ENCODE measurements at regions not wholly inside any gene's neighbourhood (a gene's known extent, or its start where the extent isn't known, plus 50 kb on each side); places are given as distances from the start of the nearest gene placed in this dataset.

GRCh38 chr4:62145276-62145675, 945.1 kb downstream of the ADGRL3 start:
- no peak overlapping the region for H2AFZ ChIP-seq (ENCODE audit: control insufficient read depth, low read depth, low read length)
- POLR2A ChIA-PET = no interaction called here
- no peak overlapping the region for H3K4me3 ChIP-seq
- no peaks in the 10 kb centered on the region for H3K36me3 ChIP-seq (ENCODE audit: control insufficient read depth in 2 of 2, insufficient read depth in 2 of 2, low read length in 1 of 2)
- no peaks in the 10 kb centered on the region for H3K9me3 ChIP-seq (replicated peaks; ENCODE audit: control insufficient read depth, insufficient read depth, low read length)
- CTCF ChIA-PET = no interaction called here
- whole genome bisulfite sequencing (ENCODE audit: insufficient coverage, insufficient replicate concordance, low lambda C conversion rate, missing lambda C conversion rate) = 4% methylated on average over 2 of the region's 2 CpGs
- SMC1A ChIA-PET (ENCODE audit: uncharacterized antibody, unreplicated experiment) = no interaction called here
- H3K4me1 ChIP-seq (ENCODE audit: control insufficient read depth, insufficient read depth, low read length) = no peaks in the 10 kb centered on the region
- RAD21 ChIA-PET (ENCODE audit: unreplicated experiment) = no interaction called here
- H3K9ac ChIP-seq (ENCODE audit: control insufficient read depth, insufficient read depth, low read length) = no peak overlapping the region
- no peak for DNase-seq (ENCODE audit: low read depth, low spot score)
- in situ Hi-C loops (cut with MboI) = no loop called here
- no peak for FAIRE-seq
- no peak for ATAC-seq
- no peaks in the 10 kb centered on the region for H3K27me3 ChIP-seq (replicated peaks in 1 of 2; ENCODE audit: control insufficient read depth in 2 of 2, insufficient read depth in 2 of 2, low read length in 1 of 2)
- H4K20me1 ChIP-seq (ENCODE audit: control insufficient read depth, insufficient read depth) = no peaks in the 10 kb centered on the region
- H3K79me2 ChIP-seq (ENCODE audit: control insufficient read depth, insufficient read depth, low read length) = no peaks in the 10 kb centered on the region
- no peak overlapping the region for H3K4me2 ChIP-seq (ENCODE audit: control insufficient read depth, insufficient read depth)
- no TSS peak for BruUV-seq (replicated peaks)
- H3K27ac ChIP-seq (ENCODE audit: control insufficient read depth, insufficient read depth) = no peak overlapping the region
- intact Hi-C loops (cut with micrococcal nuclease; ENCODE audit: unreplicated experiment) = no loop called here
- no peak for TF ChIP-seq RCOR1 (conservative IDR thresholded peaks at IDR 0.05; ENCODE audit: low read depth, low read length)
- TF ChIP-seq FOXK2 (IDR thresholded peaks at IDR 0.05) = no peak
- TF ChIP-seq CEBPZ (IDR thresholded peaks at IDR 0.05; ENCODE audit: low read depth, low read length) = no peak
- TF ChIP-seq ZNF207 (IDR thresholded peaks at IDR 0.05; ENCODE audit: borderline replicate concordance) = no peak
- no peak for TF ChIP-seq EED (IDR thresholded peaks at IDR 0.05; ENCODE audit: low read depth)
- no peak for TF ChIP-seq ZNF592 (IDR thresholded peaks at IDR 0.05)
- TF ChIP-seq ZBTB40 (IDR thresholded peaks at IDR 0.05; ENCODE audit: borderline replicate concordance) = no peak
- no peak for TF ChIP-seq RAD51 (IDR thresholded peaks at IDR 0.05)
- TF ChIP-seq ESRRA (IDR thresholded peaks at IDR 0.05; ENCODE audit: low read length) = no peak
- TF ChIP-seq CBX3 (IDR thresholded peaks at IDR 0.05; ENCODE audit: borderline replicate concordance, low read depth) = no peak
- no peak for TF ChIP-seq BRCA1 (IDR thresholded peaks at IDR 0.05; ENCODE audit: low read depth, low read length)
- TF ChIP-seq SKIL (IDR thresholded peaks at IDR 0.05; ENCODE audit: low read depth, poor library complexity, severe bottlenecking) = no peak

Data from GM12878 (cell line).